ENCODE measurements at regions not wholly inside any gene's neighbourhood (a gene's known extent, or its start where the extent isn't known, plus 50 kb on each side); places are given as distances from the start of the nearest gene placed in this dataset.

DNA sequence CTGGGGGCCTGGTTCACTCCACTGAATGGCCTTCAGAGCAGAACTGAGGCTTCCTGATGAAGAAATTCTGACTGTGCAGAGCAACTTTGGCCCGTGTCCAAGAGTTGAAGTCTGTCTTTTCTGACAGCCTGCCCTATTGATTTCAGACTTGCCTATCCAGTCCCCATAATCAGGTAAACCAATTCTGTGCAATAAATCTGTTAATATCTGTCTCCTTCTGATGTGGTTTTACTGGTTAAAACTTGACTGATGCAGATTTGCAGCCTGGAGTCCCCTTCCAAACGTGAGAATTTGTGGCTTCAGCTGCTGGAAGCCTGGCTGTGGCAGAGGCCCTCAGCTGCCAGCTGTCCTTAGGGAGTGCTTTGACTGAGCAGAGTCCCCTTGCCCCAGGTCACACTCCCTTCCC lies 283.9 kb upstream of the ANKRD55 start:
- H2AFZ ChIP-seq (ENCODE audit: low read depth, low read length): no peak overlapping the region
- no peaks in the 10 kb centered on the region for H3K9me3 ChIP-seq (ENCODE audit: low read length)
- TF ChIP-seq EZH2 (IDR thresholded peaks at IDR 0.05; ENCODE audit: borderline replicate concordance, insufficient read depth, low read length, poor library complexity, severe bottlenecking): no peak
- TF ChIP-seq RAD21 (conservative IDR thresholded peaks at IDR 0.05): no peak
- no peak for TF ChIP-seq SMC3 (conservative IDR thresholded peaks at IDR 0.05; ENCODE audit: poor library complexity)
- TF ChIP-seq, protein P1, sequence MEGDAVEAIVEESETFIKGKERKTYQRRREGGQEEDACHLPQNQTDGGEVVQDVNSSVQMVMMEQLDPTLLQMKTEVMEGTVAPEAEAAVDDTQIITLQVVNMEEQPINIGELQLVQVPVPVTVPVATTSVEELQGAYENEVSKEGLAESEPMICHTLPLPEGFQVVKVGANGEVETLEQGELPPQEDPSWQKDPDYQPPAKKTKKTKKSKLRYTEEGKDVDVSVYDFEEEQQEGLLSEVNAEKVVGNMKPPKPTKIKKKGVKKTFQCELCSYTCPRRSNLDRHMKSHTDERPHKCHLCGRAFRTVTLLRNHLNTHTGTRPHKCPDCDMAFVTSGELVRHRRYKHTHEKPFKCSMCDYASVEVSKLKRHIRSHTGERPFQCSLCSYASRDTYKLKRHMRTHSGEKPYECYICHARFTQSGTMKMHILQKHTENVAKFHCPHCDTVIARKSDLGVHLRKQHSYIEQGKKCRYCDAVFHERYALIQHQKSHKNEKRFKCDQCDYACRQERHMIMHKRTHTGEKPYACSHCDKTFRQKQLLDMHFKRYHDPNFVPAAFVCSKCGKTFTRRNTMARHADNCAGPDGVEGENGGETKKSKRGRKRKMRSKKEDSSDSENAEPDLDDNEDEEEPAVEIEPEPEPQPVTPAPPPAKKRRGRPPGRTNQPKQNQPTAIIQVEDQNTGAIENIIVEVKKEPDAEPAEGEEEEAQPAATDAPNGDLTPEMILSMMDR (IDR thresholded peaks at IDR 0.05; ENCODE audit: poor library complexity, severe bottlenecking): no peak
- no peak for TF ChIP-seq MXI1 (conservative IDR thresholded peaks at IDR 0.05; ENCODE audit: poor library complexity, severe bottlenecking)
- TF ChIP-seq REST (IDR thresholded peaks at IDR 0.05; ENCODE audit: borderline replicate concordance): no peak
- no peak for TF ChIP-seq TAF1 (IDR thresholded peaks at IDR 0.05; ENCODE audit: low read depth)
- TF ChIP-seq POLR2AphosphoS5 (IDR thresholded peaks at IDR 0.05): no peak
- TF ChIP-seq EP300 (conservative IDR thresholded peaks at IDR 0.05; ENCODE audit: poor library complexity, severe bottlenecking): no peak
- no peaks in the 10 kb centered on the region for H3K27me3 ChIP-seq (ENCODE audit: insufficient read depth, low read depth, low read length)
- H3K4me2 ChIP-seq (ENCODE audit: low read length): no peak overlapping the region
- H3K4me3 ChIP-seq (ENCODE audit: low read length): no peak overlapping the region
- no peaks in the 10 kb centered on the region for H3F3A ChIP-seq (ENCODE audit: insufficient read depth, low read length, poor library complexity, severe bottlenecking)
- H3K9ac ChIP-seq (ENCODE audit: low read length): no peak overlapping the region
- H3K9me2 ChIP-seq (ENCODE audit: insufficient read depth, low read length): no peaks in the 10 kb centered on the region
- no peaks in the 10 kb centered on the region for H3K79me2 ChIP-seq (replicated peaks; ENCODE audit: insufficient read depth, low read length)
- no peaks in the 10 kb centered on the region for H4K20me1 ChIP-seq (ENCODE audit: insufficient read depth)
- H3K27ac ChIP-seq (ENCODE audit: low read length): no peak overlapping the region
- no peaks in the 10 kb centered on the region for H3K36me3 ChIP-seq (ENCODE audit: insufficient read depth, low read length)

DNA sequence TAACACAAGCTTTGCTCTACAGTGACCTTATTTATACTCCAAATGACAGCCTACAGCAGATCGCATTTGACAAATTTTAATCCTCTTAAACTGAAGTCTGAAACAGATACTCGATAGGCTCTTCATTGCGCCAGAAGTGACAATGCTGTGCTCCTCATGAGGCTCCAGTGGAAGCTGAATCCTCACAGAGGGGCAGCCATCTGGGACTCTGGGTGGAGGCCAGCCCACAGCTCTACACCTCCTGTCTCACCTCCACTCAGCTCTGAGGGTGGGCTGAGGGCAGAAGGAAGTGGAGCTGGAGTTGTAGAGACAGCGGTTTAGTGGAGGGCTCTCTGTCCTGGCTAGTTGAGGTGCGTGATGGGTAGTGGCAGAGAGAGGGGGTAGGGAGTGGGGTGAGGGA lies 283.3 kb upstream of the ANKRD55 start:
- Histone ChIP-seq H3K9ac (ENCODE audit: low read length) (no peak overlapping the region), H3K9me2 (ENCODE audit: insufficient read depth, low read length) (no peaks in the 10 kb centered on the region), H2AFZ (ENCODE audit: low read depth, low read length) (no peak overlapping the region), H3K79me2 (replicated peaks; ENCODE audit: insufficient read depth, low read length) (no peaks in the 10 kb centered on the region), H3K27me3 (ENCODE audit: insufficient read depth, low read depth, low read length) (no peaks in the 10 kb centered on the region), H4K20me1 (ENCODE audit: insufficient read depth) (no peaks in the 10 kb centered on the region), H3K4me2 (ENCODE audit: low read length) (no peak overlapping the region), H3K9me3 (ENCODE audit: low read length) (no peaks in the 10 kb centered on the region), H3K36me3 (ENCODE audit: insufficient read depth, low read length) (no peaks in the 10 kb centered on the region), H3K4me3 (ENCODE audit: low read length) (no peak overlapping the region), H3K27ac (ENCODE audit: low read length) (no peak overlapping the region), H3F3A (ENCODE audit: insufficient read depth, low read length, poor library complexity, severe bottlenecking) (no peaks in the 10 kb centered on the region)
- TF ChIP-seq SMC3 (conservative IDR thresholded peaks at IDR 0.05; ENCODE audit: poor library complexity) (no peak), POLR2AphosphoS5 (IDR thresholded peaks at IDR 0.05) (no peak)

DNA sequence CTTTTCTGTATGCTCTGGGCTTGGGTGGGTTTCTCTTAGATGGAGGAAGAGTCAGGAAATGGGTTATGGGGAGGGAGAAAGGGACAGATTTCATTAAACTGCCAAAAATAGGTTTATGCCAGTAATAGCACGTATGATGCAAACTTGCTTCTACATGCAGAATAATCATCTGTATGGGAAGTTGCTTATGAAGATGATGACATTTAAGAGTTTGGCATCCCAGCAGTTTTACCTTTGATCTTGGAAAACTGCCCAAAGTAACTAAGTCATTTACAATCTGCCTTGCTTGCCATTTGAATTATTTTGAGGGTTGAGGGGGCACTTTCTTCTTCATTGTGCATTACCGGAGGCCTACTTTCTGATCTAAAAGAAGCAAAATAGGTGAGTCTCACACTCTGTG lies 282.9 kb upstream of the ANKRD55 start:
- Histone ChIP-seq H3K27me3 (ENCODE audit: insufficient read depth, low read depth, low read length) (no peaks in the 10 kb centered on the region), H3K9me2 (ENCODE audit: insufficient read depth, low read length) (no peaks in the 10 kb centered on the region), H3K36me3 (ENCODE audit: insufficient read depth, low read length) (no peaks in the 10 kb centered on the region), H3K4me2 (ENCODE audit: low read length) (no peak overlapping the region), H2AFZ (ENCODE audit: low read depth, low read length) (no peak overlapping the region), H3K9me3 (ENCODE audit: low read length) (no peaks in the 10 kb centered on the region), H3K4me3 (ENCODE audit: low read length) (no peak overlapping the region), H3K79me2 (replicated peaks; ENCODE audit: insufficient read depth, low read length) (no peaks in the 10 kb centered on the region), H3F3A (ENCODE audit: insufficient read depth, low read length, poor library complexity, severe bottlenecking) (no peaks in the 10 kb centered on the region), H3K27ac (ENCODE audit: low read length) (no peak overlapping the region), H4K20me1 (ENCODE audit: insufficient read depth) (no peaks in the 10 kb centered on the region), H3K9ac (ENCODE audit: low read length) (no peak overlapping the region)
- TF ChIP-seq SMC3 (conservative IDR thresholded peaks at IDR 0.05; ENCODE audit: poor library complexity) (no peak), REST (IDR thresholded peaks at IDR 0.05; ENCODE audit: borderline replicate concordance) (no peak), EZH2 (IDR thresholded peaks at IDR 0.05; ENCODE audit: borderline replicate concordance, insufficient read depth, low read length, poor library complexity, severe bottlenecking) (no peak), RAD21 (conservative IDR thresholded peaks at IDR 0.05) (no peak), MXI1 (conservative IDR thresholded peaks at IDR 0.05; ENCODE audit: poor library complexity, severe bottlenecking) (no peak), TAF1 (IDR thresholded peaks at IDR 0.05; ENCODE audit: low read depth) (no peak), EP300 (conservative IDR thresholded peaks at IDR 0.05; ENCODE audit: poor library complexity, severe bottlenecking) (no peak), POLR2AphosphoS5 (IDR thresholded peaks at IDR 0.05) (no peak)
- TF ChIP-seq, protein P1 (IDR thresholded peaks at IDR 0.05; ENCODE audit: poor library complexity, severe bottlenecking): no peak
